Osteocyte (in vitro differentiated cells): ENCODE measurements at regions not wholly inside any gene's neighbourhood (a gene's known extent, or its start where the extent isn't known, plus 50 kb on each side); places are given as distances from the start of the nearest gene placed in this dataset.

ENCODE experiments used
- DNase-seq: peaks from one replicate; pipeline ENCODE4 v3.0.0; 2021; ENCODE audit warnings: mixed read lengths; ENCODE audit not compliant: unreplicated experiment; ENCODE audit errors: extremely low spot score
- H3K27ac Mint-ChIP-seq: one replicate; pipeline ENCODE4 v1.8.0; 2021; ENCODE audit warnings: mild to moderate bottlenecking, mixed read lengths; ENCODE audit not compliant: unreplicated experiment
- H3K27me3 Mint-ChIP-seq: one replicate; pipeline ENCODE4 v1.8.0; 2021; ENCODE audit warnings: mixed read lengths; ENCODE audit not compliant: unreplicated experiment
- H3K36me3 Mint-ChIP-seq: one replicate; pipeline ENCODE4 v1.8.0; 2021; ENCODE audit warnings: mixed read lengths; ENCODE audit not compliant: unreplicated experiment
- H3K4me1 Mint-ChIP-seq: one replicate; pipeline ENCODE4 v1.8.0; 2021; ENCODE audit warnings: mixed read lengths; ENCODE audit not compliant: unreplicated experiment
- H3K4me3 Mint-ChIP-seq: one replicate; pipeline ENCODE4 v1.8.0; 2021; ENCODE audit warnings: mild to moderate bottlenecking, moderate library complexity, mixed read lengths; ENCODE audit not compliant: unreplicated experiment
- H3K9me3 Mint-ChIP-seq: one replicate; pipeline ENCODE4 v1.8.0; 2021; ENCODE audit warnings: mixed read lengths; ENCODE audit not compliant: unreplicated experiment
- TF ChIP-seq, protein P1 (sequence below): fragments of 200-600 bp; sonication (generic); IDR thresholded peaks from 2 replicates; pipeline ENCODE4 v1.5.0; 2021; ENCODE audit warnings: antibody characterized with exemption, mild to moderate bottlenecking, moderate library complexity

DNA sequence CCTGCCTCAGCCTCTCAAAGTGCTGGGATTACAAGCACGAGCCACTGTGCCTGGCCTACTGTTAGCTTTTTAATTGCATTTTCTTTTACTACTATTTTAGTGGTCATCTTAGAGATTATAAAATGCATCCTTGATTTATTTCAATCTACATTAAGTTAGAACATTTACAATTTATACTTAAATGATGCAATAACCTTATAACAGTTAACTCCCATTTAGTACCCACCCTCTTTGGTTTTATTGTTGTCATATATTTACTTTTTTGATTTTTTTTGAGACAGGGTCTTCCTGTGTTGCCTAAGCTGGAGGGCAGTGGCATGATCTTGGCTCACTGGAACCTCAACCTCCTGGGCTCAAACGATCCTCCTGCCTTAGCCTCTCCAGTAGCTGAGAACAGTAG, 77.3 kb downstream of the PPCDC start:
- H3K9me3 Mint-ChIP-seq: no peaks in the 10 kb centered on the region
- no peaks in the 10 kb centered on the region for H3K36me3 Mint-ChIP-seq
- DNase-seq: no peak
- H3K27ac Mint-ChIP-seq: no peak overlapping the region
- no peaks in the 10 kb centered on the region for H3K27me3 Mint-ChIP-seq
- H3K4me1 Mint-ChIP-seq: peaks cover 12% of the 10 kb centered on the region
- TF ChIP-seq, protein P1, sequence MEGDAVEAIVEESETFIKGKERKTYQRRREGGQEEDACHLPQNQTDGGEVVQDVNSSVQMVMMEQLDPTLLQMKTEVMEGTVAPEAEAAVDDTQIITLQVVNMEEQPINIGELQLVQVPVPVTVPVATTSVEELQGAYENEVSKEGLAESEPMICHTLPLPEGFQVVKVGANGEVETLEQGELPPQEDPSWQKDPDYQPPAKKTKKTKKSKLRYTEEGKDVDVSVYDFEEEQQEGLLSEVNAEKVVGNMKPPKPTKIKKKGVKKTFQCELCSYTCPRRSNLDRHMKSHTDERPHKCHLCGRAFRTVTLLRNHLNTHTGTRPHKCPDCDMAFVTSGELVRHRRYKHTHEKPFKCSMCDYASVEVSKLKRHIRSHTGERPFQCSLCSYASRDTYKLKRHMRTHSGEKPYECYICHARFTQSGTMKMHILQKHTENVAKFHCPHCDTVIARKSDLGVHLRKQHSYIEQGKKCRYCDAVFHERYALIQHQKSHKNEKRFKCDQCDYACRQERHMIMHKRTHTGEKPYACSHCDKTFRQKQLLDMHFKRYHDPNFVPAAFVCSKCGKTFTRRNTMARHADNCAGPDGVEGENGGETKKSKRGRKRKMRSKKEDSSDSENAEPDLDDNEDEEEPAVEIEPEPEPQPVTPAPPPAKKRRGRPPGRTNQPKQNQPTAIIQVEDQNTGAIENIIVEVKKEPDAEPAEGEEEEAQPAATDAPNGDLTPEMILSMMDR: no peak
- H3K4me3 Mint-ChIP-seq: no peak overlapping the region

DNA sequence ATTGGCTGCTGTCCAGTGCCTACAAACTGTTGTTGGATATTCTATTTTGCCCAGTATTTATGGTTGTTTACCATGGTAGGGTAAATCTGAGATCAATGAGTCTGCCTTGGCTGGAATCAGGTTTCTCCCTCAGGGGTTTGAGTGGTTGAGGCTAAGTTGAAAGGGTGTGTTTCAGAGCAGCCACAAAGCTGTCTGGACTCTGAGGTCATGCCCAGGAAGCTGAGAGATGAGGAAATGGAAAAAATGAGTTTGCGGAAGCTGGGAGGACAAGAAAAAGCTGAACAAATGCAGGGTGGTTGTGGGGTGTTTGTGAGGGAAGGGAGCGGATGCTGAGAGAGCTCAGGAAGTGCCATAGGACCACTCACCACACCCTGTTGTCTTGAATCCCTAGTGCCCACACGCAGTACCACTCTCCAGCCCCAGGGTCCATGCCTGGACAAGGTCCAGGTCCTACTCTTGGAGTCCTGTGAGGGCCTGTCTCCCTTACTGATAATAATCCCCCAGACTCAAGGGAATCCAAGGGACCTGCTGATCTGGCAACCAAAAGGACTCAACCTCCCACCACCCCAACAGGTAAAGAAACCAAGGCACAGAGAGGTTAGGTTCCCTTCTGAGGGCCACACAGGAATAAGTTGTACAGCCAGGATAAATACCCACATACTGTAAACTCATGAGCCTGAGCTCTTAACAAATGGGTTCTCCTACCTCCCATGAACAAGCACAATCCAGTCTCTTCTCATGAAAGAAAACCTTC, 81.6 kb downstream of the PPCDC start:
- TF ChIP-seq, protein P1: no peak
- no peaks in the 10 kb centered on the region for H3K9me3 Mint-ChIP-seq
- no peaks in the 10 kb centered on the region for H3K36me3 Mint-ChIP-seq
- peaks cover 46% of the 10 kb centered on the region for H3K4me1 Mint-ChIP-seq
- no peak overlapping the region for H3K4me3 Mint-ChIP-seq
- peak; percentile 89 for DNase-seq
- no peaks in the 10 kb centered on the region for H3K27me3 Mint-ChIP-seq
- peak overlapping the region; percentile 84 for H3K27ac Mint-ChIP-seq

DNA sequence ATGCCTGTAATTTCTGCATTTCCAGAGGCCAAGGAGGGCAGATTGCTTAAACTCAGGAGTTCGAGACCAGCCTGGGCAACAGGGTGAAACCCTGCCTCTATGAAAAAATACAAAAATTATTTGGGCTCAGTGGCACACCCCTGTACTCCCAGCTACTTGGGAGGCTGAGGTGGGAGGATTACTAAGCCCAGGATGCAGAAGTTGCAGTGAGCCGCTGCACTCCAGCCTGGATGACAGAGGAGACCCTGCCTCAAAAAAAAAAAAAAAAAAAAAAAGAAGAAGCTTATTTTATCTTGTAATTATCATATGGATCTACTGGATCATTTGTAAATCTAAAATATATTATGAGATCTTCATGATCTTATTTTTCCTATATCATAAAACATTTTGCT, 84.1 kb downstream of the PPCDC start:
- DNase-seq: no peak
- Mint-ChIP-seq H3K36me3 (no peaks in the 10 kb centered on the region), H3K4me3 (no peak overlapping the region), H3K27me3 (no peaks in the 10 kb centered on the region), H3K27ac (peak overlapping the region; percentile 91), H3K9me3 (no peaks in the 10 kb centered on the region), H3K4me1 (peaks cover 55% of the 10 kb centered on the region)
- TF ChIP-seq, protein P1: no peak

DNA sequence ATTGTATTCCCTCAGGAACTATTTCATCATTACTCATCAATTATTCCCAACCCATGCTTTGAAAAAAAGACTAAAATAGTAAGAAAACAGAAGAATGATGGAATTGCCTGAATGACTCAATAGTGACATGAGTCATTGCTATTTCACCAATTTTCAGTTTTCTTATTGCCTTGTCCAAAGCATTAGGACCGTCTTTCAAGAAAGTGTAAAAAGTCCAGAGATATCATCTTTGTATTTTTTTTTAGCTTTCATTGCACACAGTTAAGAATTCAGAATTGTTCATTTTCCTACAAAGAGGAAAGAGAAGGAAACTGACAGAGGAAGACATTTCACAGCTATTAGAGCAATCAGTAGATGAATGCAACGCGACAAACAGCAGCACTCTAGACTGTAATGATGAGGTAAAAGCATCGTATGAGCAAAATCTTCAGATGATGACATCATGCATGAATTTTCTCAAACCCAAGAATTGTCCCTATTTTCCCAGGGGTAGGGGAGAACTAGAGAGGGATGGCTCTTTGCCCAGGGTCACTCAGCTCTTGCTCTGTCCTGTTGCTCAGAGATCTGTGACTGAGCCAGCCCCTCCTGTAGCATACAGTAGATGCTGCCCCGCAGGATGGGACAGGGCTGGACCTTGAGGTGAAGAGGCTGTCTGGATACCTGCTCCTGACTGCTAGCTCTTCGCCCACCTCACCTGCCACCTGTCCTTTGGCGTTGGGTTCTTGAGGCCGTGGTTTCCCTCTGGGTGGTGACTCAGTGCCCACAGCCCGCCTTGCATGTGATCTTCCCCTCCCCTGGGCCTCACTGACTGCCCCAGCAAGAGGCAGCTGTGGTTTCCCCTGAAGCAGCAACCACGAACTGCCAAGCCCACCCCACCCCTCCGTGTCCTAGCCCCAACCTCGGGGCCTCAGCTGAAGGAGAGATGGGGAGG, 84.8 kb downstream of the PPCDC start:
- peaks cover 6% of the 10 kb centered on the region for H3K9me3 Mint-ChIP-seq

More for the DNA sequence above, 84.8 kb downstream of the PPCDC start:
- no peak for DNase-seq
- Mint-ChIP-seq H3K27ac (peak overlapping the region; percentile 91), H3K4me1 (peaks cover 55% of the 10 kb centered on the region), H3K27me3 (no peaks in the 10 kb centered on the region), H3K4me3 (no peak overlapping the region), H3K36me3 (peaks cover 1% of the 10 kb centered on the region)
- TF ChIP-seq, protein P1: no peak
